ENCODE measurements at regions not wholly inside any gene's neighbourhood (a gene's known extent, or its start where the extent isn't known, plus 50 kb on each side); places are given as distances from the start of the nearest gene placed in this dataset.

GRCh38 chr2:140085674-140086073, 1305.5 kb upstream of the NXPH2 start:
- H3K9me3 ChIP-seq (ENCODE audit: control extremely low read depth in 1 of 3, control insufficient read depth in 2 of 3, insufficient read depth in 1 of 3, low read length in 2 of 3) = no peaks in the 10 kb centered on the region
- no peaks in the 10 kb centered on the region for H4K20me1 ChIP-seq (ENCODE audit: control insufficient read depth, insufficient read depth, low read length, poor library complexity, severe bottlenecking)
- ATAC-seq (ENCODE audit: low read depth) = no peak
- H3K9me3 Mint-ChIP-seq (ENCODE audit: insufficient read depth) = peaks cover 2% of the 10 kb centered on the region
- ChIA-PET POLR2A (no interaction called here), CTCF (no interaction called here)
- no peaks in the 10 kb centered on the region for H3K4me1 Mint-ChIP-seq
- no peak overlapping the region for H3K4me2 ChIP-seq (replicated peaks; ENCODE audit: low read depth, low read length, poor library complexity, severe bottlenecking)
- intact Hi-C loops (cut with micrococcal nuclease) = no loop called here
- no peak overlapping the region for H2AFZ ChIP-seq (ENCODE audit: insufficient read depth, low read depth, low read length, poor library complexity, severe bottlenecking)
- H3K27me3 Mint-ChIP-seq = no peaks in the 10 kb centered on the region
- H3K27me3 ChIP-seq (replicated peaks in 1 of 4; ENCODE audit: control extremely low read depth in 1 of 4, control insufficient read depth in 3 of 4, insufficient read depth in 4 of 4, low read length in 3 of 4) = no peaks in the 10 kb centered on the region
- H3K36me3 ChIP-seq (replicated peaks in 1 of 2; ENCODE audit: control extremely low read depth in 1 of 2, control insufficient read depth in 1 of 2, extremely low read depth in 1 of 2, insufficient read depth in 2 of 2, low read length in 1 of 2) = no peaks in the 10 kb centered on the region
- H3K4me1 ChIP-seq (ENCODE audit: control insufficient read depth in 2 of 2, insufficient read depth in 2 of 2, low read length in 2 of 2) = no peaks in the 10 kb centered on the region
- no peaks in the 10 kb centered on the region for H3K79me2 ChIP-seq (ENCODE audit: control insufficient read depth, insufficient read depth, low read length)
- TF ChIP-seq CTCF (IDR thresholded peaks at IDR 0.05) (no peak), EZH2 (IDR thresholded peaks at IDR 0.05; ENCODE audit: borderline replicate concordance, insufficient read depth, low read depth, low read length, poor library complexity, severe bottlenecking) (no peak)
- H3K9ac ChIP-seq (ENCODE audit: low read length) = no peak overlapping the region
- no peak overlapping the region for H3K4me3 ChIP-seq (ENCODE audit: control extremely low read depth in 1 of 5, extremely low read depth in 1 of 5, insufficient read depth in 1 of 5, low read depth in 2 of 5, low read length in 4 of 5)
- no peak overlapping the region for H3K27ac ChIP-seq (ENCODE audit: low read length in 2 of 2)
- H3K4me3 Mint-ChIP-seq = no peak overlapping the region
- no peak for DNase-seq
- no peak overlapping the region for H3K27ac Mint-ChIP-seq

- Histone ChIP-seq H3K4me1 (ENCODE audit: control insufficient read depth in 2 of 2, insufficient read depth in 2 of 2, low read length in 2 of 2) (no peaks in the 10 kb centered on the region), H4K20me1 (ENCODE audit: control insufficient read depth, insufficient read depth, low read length, poor library complexity, severe bottlenecking) (no peaks in the 10 kb centered on the region), H3K79me2 (ENCODE audit: control insufficient read depth, insufficient read depth, low read length) (no peaks in the 10 kb centered on the region), H3K4me3 (ENCODE audit: control extremely low read depth in 1 of 5, extremely low read depth in 1 of 5, insufficient read depth in 1 of 5, low read depth in 2 of 5, low read length in 4 of 5) (no peak overlapping the region), H3K36me3 (replicated peaks in 1 of 2; ENCODE audit: control extremely low read depth in 1 of 2, control insufficient read depth in 1 of 2, extremely low read depth in 1 of 2, insufficient read depth in 2 of 2, low read length in 1 of 2) (no peaks in the 10 kb centered on the region), H2AFZ (ENCODE audit: insufficient read depth, low read depth, low read length, poor library complexity, severe bottlenecking) (no peak overlapping the region), H3K27ac (ENCODE audit: low read length in 2 of 2) (no peak overlapping the region), H3K4me2 (replicated peaks; ENCODE audit: low read depth, low read length, poor library complexity, severe bottlenecking) (no peak overlapping the region), H3K9me3 (ENCODE audit: control extremely low read depth in 1 of 3, control insufficient read depth in 2 of 3, insufficient read depth in 1 of 3, low read length in 2 of 3) (no peaks in the 10 kb centered on the region), H3K27me3 (replicated peaks in 1 of 4; ENCODE audit: control extremely low read depth in 1 of 4, control insufficient read depth in 3 of 4, insufficient read depth in 4 of 4, low read length in 3 of 4) (no peaks in the 10 kb centered on the region), H3K9ac (ENCODE audit: low read length) (no peak overlapping the region)
- intact Hi-C loops (cut with micrococcal nuclease) = no loop called here
- POLR2A ChIA-PET = no interaction called here
- TF ChIP-seq EZH2 (IDR thresholded peaks at IDR 0.05; ENCODE audit: borderline replicate concordance, insufficient read depth, low read depth, low read length, poor library complexity, severe bottlenecking) = no peak
- TF ChIP-seq CTCF (IDR thresholded peaks at IDR 0.05) = no peak
- no peaks in the 10 kb centered on the region for H3K9me3 Mint-ChIP-seq (ENCODE audit: insufficient read depth)
- no peaks in the 10 kb centered on the region for H3K4me1 Mint-ChIP-seq
- H3K27ac Mint-ChIP-seq = no peak overlapping the region
- no peak for DNase-seq
- no peak overlapping the region for H3K4me3 Mint-ChIP-seq
- CTCF ChIA-PET = no interaction called here
- ATAC-seq (ENCODE audit: low read depth) = no peak
- no peaks in the 10 kb centered on the region for H3K27me3 Mint-ChIP-seq
These were observed 1298.8 kb upstream of the NXPH2 start for GRCh38 chr2:140079038-140079437.

Data from B cell (primary cell).